ENCODE measurements at regions not wholly inside any gene's neighbourhood (a gene's known extent, or its start where the extent isn't known, plus 50 kb on each side); places are given as distances from the start of the nearest gene placed in this dataset.

GRCh38 chr2:42886921-42887320 lies 94.5 kb upstream of the HAAO start:
- no peak for DNase-seq

GRCh38 chr2:42882756-42883155 lies 90.4 kb upstream of the HAAO start:
- DNase-seq: no peak

- no peak for DNase-seq
Measured at GRCh38 chr2:42881732-42882131, 89.3 kb upstream of the HAAO start.

GRCh38 chr2:42880738-42881690 lies 88.6 kb upstream of the HAAO start:
- no peak for DNase-seq

GRCh38 chr2:42879913-42880737 lies 87.7 kb upstream of the HAAO start:
- DNase-seq: no peak

- no peak for DNase-seq
Measured at GRCh38 chr2:42879121-42879705, 86.8 kb upstream of the HAAO start.

- DNase-seq: no peak
Measured at GRCh38 chr2:42878581-42878980, 86.2 kb upstream of the HAAO start.

GRCh38 chr2:42877936-42878335 lies 85.6 kb upstream of the HAAO start:
- no peak for DNase-seq

- DNase-seq: no peak
Measured at GRCh38 chr2:42877511-42877910, 85.1 kb upstream of the HAAO start.

GRCh38 chr2:42876326-42876751 lies 84.0 kb upstream of the HAAO start:
- no peak for DNase-seq

GRCh38 chr2:42875880-42876279 lies 83.5 kb upstream of the HAAO start:
- no peak for DNase-seq

- DNase-seq: no peak
Measured at GRCh38 chr2:42874949-42875801, 82.8 kb upstream of the HAAO start.

- DNase-seq: no peak
Measured at GRCh38 chr2:42872721-42873120, 80.3 kb upstream of the HAAO start.

- no peak for DNase-seq
Measured at GRCh38 chr2:42871372-42871771, 79.0 kb upstream of the HAAO start.

- no peak for DNase-seq
Measured at GRCh38 chr2:42868874-42869273, 76.5 kb upstream of the HAAO start.

GRCh38 chr2:42868096-42868495 lies 75.7 kb upstream of the HAAO start:
- no peak for DNase-seq

- DNase-seq: no peak
Measured at GRCh38 chr2:42867093-42868065, 75.0 kb upstream of the HAAO start.

- no peak for DNase-seq
Measured at GRCh38 chr2:42865884-42866881, 73.8 kb upstream of the HAAO start.

GRCh38 chr2:42864641-42865280 lies 72.4 kb upstream of the HAAO start:
- DNase-seq: no peak

Measured in NCI-H1092 treated with DMSO at 0.1 percent for 48 hours (cell line).